ENCODE measurements at regions not wholly inside any gene's neighbourhood (a gene's known extent, or its start where the extent isn't known, plus 50 kb on each side); places are given as distances from the start of the nearest gene placed in this dataset.
"Not testable (repeated sequence)": the region's sequence is repeated elsewhere in the genome, so short reads cannot be mapped to it uniquely, and the experiment has no call there.

DNA sequence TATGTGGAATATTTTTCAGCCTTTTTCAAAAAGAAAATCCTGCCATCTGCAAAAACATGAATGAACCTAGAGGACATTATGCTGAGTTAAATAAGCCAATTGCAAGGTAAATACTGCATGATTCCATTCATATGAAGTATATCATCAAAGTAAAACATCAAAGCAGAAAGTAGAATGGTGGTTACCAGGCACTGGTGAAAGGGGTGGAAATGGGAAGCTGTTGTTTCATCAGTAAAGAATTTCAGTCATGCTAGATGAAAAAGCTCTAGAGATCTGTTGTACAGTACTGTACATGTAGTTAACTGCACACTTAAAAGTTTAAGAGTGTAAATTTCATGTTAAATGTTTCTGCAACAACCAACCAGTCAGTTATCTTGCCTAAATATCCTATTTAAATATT lies 196.8 kb upstream of the ADGRL3 start:
- DNase-seq (ENCODE audit: low spot score): no peak

DNA sequence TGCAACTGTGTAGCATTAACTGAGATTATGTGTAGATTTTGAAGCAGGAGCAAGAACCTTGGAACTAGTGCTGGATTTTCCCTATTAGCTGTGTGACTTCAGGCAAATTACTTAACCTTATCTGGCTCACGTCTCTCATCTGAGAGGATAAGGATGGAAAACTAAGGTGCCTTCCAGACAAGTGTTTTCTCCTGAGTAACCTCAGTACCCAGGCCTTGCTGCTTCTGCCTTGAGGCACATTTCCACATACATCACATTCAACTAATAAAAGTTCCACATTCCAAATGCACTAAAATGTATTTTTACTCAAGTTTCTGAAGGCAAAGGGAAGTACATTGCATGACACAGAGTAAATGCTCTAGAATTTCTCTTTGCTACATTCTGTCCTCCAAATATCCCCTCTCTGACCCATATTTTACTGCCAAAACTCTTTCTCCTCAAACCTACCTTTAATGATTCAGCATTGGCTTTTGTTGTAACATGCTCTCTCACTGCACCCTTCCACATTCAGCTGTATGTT lies 195.4 kb upstream of the ADGRL3 start:
- DNase-seq (ENCODE audit: low spot score): no peak

DNA sequence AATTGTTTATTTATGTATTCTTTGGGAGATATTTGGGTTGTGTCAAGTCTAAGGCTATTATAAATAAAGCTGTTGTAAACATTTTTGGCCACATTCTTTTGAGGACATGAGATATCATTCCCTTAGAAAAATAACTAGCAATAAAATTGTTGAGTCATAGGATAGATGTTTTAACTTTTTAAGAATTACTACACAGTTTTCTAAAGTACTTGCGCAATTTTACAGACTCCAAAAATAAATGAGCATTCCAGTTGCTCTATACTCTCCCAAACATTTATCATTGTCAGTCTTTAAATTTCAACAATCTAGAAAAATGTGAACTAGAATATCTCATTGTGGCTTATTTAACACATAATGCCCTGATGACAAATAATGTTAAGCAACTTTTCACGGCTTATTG lies 189.1 kb upstream of the ADGRL3 start:
- no peak for DNase-seq (ENCODE audit: low spot score)

DNA sequence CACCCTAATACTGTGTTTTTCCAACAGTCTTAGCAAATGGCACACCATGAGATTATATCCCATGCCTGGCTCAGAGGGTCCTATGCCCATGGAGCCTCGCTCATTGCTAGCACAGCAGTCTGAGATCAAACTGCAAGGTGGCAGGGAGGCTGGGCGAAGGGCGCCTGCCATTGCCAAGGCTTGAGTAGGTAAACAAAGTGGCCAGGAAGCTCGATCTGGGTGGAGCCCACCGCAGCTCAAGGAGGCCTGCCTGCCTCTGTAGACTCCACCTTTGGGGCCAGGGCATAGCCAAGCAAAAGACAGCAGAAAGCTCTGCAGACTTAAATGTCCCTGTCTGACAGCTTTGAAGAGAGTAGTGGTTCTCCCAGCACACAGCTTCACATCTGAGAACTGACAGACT lies 188.2 kb upstream of the ADGRL3 start:
- not testable (repeated sequence) for DNase-seq (ENCODE audit: low spot score)

DNA sequence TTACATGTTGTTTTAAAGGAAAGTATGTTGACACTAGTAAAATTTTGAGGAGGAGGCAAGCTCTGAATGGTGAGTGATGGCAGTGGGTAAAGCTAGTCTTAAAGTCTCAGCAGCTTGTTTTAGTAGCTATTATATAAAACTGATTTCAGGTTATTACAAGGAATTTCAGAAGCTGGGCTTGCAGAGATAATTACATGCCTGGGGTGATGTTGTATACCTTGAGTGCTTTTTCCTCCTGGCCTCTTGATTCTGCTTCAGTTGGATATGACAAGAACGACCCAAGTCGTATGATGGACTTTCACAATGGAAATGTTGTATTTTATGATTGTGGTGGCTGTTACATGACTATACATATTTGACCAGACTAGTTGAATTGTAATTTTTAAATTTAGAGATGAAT lies 175.5 kb upstream of the ADGRL3 start:
- DNase-seq (ENCODE audit: low spot score): no peak

DNA sequence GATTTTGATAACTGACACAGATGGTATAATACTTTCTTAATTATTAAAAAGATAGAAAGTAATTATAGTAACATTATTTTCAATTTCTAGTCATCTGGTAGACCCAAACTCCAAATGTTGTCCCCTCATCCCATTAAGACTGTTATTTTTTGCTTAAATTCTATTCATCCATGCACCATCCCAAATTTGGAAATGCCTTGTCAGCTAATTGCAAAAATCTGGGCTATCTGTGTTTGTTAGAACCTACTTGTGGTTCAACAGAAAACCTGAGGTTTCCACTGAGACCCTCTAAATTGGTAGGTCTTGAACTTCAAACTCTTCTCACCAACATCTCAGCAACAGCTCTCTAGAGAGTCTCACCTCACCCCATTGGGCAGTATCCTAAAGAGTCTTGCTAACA lies 172.2 kb upstream of the ADGRL3 start:
- no peak for DNase-seq (ENCODE audit: low spot score)

DNA sequence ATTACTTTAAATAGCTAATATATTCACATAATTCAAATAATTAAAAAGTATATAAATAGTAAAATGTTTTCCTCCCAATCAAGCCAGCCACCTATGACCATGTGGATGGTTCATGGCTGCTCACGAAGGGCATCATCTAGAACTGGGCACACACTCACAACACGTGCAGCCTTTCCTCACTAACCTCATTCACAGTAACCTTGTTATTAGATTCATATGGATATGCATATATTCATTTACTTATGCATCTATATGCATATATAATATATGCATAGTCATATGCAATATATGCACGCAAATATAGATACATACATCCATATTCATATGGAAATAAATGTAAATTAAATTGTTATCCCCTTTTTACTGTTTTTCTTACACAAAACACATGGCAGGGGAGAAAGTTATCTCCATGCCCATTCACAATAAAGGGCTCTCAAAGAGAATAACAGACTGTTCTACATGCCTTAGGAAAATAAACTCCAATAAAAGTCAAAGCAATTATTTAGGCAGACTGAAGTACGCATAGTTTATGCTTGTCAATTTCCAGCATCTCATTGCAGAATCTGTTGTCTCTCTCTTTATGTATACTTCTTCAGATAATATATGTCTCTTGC lies 163.9 kb upstream of the ADGRL3 start:
- no peak for DNase-seq (ENCODE audit: low spot score)

DNA sequence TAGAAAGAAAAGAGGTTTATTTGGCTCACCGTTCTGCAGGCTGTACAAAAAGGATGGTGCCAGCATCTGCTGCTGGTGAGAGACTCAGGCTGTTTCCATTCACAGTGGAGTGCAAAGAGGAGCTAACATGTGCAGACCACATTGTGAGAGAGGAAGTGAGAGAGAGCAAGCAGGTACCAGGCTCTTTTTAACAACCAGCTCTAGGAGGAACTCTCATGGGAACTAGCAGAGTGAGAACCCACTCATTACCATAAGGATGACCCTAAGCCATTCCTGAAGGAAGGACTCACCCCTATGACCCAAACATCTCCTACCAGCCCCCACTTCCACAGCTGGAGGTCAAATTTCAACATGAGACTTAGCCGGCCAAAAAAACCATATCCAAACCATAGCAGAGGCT lies 158.6 kb upstream of the ADGRL3 start:
- DNase-seq (ENCODE audit: low spot score): no peak

DNA sequence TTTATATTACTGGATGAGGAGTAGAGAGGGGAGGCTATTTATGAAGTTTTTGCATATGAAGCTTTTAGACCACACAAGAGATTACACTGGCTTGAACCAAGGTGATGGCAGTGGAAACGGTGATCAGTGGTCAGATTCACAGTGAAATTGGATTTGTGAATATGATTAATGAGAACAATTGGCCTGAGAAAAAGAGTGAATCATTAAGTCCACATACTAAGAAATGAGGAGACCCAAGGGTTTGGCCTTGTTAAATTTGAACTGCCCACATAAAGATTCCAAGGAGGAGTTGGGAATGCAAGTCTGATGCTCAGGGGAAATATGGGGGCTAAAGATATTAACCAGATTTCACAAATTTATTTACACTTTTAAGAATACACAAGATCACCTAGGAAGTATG lies 155.3 kb upstream of the ADGRL3 start:
- no peak for DNase-seq (ENCODE audit: low spot score)

DNA sequence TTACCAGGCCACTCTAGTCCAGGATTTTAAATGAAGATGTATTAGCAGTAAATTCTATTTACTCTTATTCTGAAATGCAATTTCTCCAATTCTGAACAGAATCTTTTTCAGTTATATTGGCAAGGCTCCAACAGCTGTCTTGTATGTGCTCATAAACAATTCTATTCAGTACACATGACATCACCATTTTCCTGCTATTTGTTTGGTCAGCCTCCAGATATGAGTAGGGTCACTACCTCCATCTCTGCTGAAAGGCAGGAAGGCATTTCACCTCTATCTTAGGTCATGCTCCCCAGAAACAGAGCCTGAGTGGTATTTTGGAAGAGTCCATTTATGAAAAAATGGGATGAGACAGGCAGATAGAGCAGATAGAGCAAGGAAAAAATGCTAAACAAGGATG lies 151.1 kb upstream of the ADGRL3 start:
- DNase-seq (ENCODE audit: low spot score): no peak

DNA sequence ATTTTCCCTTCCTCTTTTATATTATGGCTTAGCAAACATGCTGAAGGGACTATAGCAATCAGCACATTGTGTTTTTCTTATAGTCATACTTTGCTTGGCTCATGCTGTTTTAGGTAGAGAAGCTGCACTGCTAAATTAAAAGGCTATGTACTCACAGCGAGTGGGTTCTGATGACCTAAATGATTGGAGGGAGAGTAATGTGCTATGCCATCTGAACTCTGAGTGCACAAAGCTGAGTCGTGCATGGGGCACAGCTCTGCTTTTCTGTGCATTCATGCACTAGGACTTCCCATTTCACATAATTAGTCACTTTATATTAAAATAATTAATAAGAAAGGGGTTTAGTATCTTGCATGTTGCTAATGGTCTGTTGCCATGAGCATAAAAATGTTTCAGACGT lies 132.7 kb upstream of the ADGRL3 start:
- DNase-seq (ENCODE audit: low spot score): no peak

DNA sequence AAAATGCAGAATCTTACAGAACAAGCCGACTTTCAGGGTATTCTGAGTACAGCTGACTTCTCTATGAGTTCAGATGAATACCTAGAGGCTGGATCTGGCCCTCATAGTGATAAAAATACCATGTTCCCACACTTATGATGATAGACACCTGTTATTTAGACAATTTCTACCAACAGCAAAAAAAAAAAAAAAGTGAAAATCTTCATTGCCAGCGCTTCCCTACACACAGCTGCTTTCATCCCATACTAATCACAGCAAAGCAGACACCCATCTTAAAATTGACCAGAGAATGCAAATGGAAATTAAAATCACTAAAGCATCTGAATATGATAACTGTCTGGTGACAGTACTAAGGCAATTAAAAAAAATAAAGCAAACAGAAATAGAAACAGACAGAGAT lies 132.1 kb upstream of the ADGRL3 start:
- DNase-seq (ENCODE audit: low spot score): no peak

DNA sequence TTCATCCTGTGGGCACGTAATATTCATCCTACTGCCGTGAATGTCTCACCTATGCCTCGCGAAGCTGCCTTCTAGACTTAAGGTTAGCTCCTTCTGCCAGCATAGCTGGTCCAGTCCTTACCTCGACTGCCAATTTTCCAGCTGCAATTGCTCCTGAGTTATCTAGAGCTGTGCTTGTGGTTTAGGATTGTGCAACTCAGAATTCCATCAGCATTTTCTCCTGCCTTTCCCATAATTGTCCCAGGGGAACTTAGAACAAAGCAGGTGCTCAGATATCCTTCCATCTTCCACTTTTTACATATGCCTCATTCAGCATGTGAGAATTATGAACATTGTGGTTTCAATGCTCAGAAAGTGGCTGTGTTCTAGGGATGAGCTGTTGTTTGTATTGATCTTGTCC lies 131.4 kb upstream of the ADGRL3 start:
- DNase-seq (ENCODE audit: low spot score): no peak

DNA sequence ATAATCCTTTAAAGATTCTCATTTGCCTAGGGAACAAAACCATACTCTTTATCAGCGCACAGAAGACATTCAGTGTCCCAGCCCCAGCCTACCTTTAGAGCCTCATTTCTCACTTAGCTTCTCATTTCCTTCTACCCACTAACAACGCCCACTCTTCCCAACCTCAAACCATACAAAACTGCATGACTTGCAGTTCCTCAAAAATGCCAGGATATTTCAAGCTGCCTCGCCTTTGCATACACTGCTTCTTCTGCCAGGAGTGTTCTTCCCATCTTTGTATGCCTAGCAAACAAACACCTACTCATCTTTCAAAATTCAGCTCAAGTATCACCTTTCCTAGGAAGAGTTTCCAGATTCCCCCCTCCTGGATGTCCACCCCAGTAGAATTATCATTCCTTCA lies 129.9 kb upstream of the ADGRL3 start:
- DNase-seq (ENCODE audit: low spot score): no peak

DNA sequence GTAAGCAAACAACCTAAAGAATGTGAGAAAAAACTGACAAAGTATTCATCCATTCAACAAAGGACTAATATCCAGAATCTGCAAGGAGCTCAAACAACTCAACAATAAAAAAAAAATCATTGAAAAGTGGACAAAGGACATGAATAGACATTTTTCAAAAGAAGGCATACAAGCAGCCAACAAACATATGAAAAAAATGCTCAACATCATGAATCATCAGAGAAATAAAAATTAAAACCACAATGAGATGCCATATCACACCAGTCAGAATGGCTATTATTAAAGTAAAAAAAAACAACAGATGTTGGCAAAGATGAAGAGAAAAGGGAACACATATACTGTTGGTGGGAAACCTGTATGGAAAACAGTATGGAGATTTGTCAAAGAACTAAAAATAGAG lies 120.7 kb upstream of the ADGRL3 start:
- DNase-seq (ENCODE audit: low spot score): no peak

DNA sequence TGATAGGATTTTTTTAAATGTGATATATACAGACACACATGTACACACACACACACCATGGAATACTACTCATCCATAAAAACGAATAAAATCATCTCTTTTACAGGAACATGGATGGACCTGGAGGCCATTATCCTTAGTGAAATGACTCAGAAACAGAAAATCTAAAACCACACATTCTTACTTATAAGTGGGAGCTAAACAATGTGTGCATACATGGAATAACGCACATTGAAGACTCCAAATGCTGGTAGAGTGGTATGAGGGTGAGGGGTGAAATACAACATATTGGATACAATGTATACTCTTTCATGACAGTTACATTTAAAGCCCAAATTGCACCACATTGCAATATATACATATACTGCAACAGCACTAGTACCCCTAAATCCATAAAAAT lies 120.2 kb upstream of the ADGRL3 start:
- no peak for DNase-seq (ENCODE audit: low spot score)

DNA sequence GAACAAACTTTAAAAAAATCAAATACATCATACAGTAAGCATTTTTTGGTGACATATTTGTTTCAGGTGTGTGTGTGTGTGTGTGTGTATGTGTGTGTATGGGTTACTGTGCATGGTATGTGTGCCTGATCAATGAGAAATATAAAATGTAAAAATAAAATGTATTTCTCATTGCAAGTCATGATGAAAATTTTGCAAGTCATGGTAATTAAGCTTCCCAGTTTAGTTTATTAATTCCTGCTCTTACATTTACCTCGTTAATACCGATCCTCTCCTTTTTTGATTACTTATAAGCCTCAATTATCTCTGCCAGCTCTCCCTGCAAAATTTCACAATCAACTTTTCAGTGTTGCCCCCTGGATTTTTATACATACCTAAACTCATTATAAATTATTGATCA lies 114.6 kb upstream of the ADGRL3 start:
- DNase-seq (ENCODE audit: low spot score): no peak

DNA sequence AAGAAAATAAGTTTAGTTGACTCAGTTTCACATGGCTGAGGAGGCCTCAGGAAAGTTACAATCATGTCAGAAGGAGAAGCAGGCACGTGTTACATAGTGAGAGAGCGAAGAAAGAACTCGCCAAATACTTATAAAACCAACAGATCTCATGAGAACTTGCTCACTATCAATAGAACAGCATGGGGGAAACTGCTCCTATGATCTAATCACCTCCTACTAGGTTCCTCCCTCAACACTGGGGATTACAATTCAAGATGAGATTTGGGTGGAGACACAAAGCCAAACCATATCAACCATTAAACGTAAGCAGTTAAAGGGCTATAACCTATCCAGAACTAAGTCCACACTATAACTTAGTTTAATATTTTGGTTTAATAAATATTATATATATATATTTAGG lies 113.8 kb upstream of the ADGRL3 start:
- DNase-seq (ENCODE audit: low spot score): no peak

DNA sequence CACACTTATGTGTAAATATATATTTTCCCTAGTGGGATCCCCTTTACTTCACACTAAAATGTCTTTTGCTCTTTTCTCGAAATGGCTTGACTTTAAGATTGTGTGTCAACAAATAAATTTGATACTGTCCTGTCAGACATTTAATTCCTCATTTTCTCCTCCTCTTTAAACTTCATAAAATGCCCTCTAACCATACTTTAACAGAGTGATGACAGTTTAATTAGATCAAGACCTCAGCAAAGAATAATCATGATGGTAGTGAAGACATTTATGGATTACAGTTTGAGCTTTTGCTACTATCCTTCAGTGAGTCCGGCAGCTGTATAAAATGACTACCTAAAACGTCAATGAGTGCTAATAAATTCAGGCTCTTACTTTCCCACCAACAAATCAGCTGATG lies 113.1 kb upstream of the ADGRL3 start:
- no peak for DNase-seq (ENCODE audit: low spot score)

DNA sequence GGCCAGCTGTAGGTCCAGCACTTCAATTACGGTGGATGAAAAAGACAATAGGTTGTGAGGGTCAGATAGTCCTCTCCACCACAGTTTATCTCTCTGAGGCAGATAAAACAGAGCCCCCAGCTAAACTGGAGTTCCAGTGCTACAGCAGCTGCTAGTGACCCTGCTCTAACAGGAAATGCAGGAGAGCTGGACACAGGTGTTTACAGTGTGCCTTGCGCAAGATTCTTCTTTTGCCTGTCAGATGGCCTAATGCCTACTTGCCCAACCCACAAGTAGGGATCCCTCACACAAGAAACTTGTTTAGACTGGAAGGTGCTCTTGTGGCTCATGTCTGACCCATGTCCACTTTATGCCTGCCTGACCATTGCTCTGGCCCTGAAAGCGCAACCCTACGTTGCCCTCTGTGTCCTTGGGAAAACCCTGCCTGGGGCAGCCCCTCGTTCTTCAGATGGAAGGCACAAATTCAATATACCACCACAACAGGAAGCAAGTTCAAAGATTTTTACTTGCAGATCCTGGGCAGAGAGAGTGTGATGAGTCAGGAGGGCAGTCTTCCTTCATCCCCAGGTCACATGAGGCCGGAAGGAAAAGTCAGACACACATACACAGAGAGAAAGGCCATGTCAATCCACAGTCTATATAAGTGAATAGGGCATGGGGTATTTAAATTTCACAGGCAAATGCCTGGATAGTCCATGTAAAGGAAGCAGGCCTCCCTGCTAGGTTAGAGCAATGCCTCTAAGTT lies 105.1 kb upstream of the ADGRL3 start:
- DNase-seq (ENCODE audit: low spot score): no peak

DNA sequence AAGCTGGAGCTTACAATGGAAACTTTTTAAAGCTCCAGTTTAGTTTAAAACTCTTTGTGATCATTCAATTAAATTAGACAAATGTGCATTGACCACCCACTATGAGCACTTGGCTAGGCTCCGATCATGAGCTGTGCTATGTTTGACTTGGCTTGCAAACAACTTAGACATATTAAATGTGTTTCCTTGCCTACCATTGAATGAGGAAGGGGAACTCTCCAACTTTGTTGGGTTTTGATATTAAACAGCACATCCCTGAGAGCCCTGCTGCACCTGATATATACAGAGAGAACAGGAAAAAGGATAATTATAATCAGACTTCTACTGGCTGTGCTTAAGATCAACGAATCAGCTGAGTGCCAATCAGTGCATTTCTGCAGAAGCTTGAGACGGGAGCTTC lies 71.4 kb upstream of the ADGRL3 start:
- DNase-seq (ENCODE audit: low spot score): no peak

DNA sequence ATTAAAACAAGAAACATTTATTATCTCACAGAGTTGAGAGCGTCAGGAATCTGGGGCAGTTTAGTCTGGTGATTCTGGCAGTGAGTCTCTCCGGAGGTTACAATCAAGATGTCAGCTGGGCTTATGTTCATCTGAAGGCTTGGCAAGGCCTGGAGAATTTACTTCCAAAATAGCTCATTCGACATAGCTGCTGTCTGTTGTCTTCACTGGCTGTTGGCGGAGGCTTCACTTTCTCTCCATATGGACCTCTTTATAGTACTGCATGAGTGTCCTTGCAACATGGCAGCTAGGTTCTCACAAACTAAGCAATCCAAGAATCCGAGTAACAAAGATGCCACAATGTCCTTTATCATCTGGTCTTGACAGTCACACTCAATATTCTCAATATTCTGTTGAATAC lies 70.2 kb upstream of the ADGRL3 start:
- DNase-seq (ENCODE audit: low spot score): no peak

DNA sequence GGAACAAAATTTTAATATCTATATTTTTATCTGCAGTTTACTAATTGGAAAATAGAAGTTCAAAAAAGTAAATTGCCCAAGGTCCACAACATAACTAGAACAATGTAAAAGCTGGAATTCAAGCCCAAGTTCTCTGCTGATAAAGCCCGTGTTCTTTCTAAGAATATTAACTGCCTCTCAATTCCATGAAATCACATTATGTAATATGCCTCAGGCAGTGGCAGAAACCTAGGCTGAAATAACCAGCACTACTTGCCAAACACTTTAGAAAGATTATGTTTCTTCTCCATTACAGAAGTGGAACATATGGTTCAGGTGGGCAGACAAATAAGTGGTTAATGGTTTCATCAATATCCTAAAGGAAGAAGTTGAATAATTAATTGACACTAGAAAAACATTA lies 56.7 kb upstream of the ADGRL3 start:
- no peak for DNase-seq (ENCODE audit: low spot score)

DNA sequence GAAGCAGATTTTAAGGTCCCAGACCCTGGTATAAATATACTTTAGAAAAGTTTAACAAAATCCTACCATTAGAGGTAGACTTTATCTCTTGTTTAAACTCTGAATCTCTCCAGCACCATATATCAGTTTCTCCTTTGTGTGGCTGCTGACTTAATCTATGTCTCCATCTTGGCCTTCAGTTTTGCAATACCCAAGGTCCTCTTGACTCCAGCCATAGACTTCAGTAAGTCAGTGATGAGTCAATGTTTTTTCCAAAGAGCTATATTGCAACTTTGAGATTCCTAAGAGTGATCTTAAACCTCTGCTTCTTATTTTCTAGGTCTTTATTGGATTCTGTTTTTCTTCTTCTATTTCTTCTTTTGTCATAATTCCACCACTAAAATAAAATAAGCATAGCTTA lies 50.8 kb upstream of the ADGRL3 start:
- DNase-seq (ENCODE audit: low spot score): no peak

All from germinal center (tissue), 1 donor.